ENCODE measurements at regions not wholly inside any gene's neighbourhood (a gene's known extent, or its start where the extent isn't known, plus 50 kb on each side); places are given as distances from the start of the nearest gene placed in this dataset.

GRCh38 chr9:126233175-126233574 lies 93.5 kb upstream of the MVB12B start:
- Histone ChIP-seq H3K9me3 (no peaks in the 10 kb centered on the region), H3K4me1 (peaks cover 0 to 6% (median 0%) of the 10 kb centered on the region in 4 donors), H3K36me3 (no peaks in the 10 kb centered on the region), H3K4me3 (no peak overlapping the region), H3K27me3 (no peaks in the 10 kb centered on the region), H3K27ac (no peak overlapping the region)
- DNase-seq (ENCODE audit: low spot score in 2 of 2) = no peak
- WGBS, 2 donors = 84 to 85% methylated on average over 9 of the region's 9 CpGs
- TF ChIP-seq EP300 (IDR thresholded peaks at IDR 0.05) (no peak), POLR2A (IDR thresholded peaks at IDR 0.05) (no peak), CTCF (IDR thresholded peaks at IDR 0.05) (no peak)

GRCh38 chr9:126233913-126234525 lies 92.6 kb upstream of the MVB12B start:
- WGBS, 2 donors = 87 to 90% methylated on average over 21 of the region's 21 CpGs
- no peak for DNase-seq (ENCODE audit: low spot score in 2 of 2)
- Histone ChIP-seq H3K4me1 (peaks cover 0 to under 1% (median 0%) of the 10 kb centered on the region in 4 donors), H3K4me3 (no peak overlapping the region), H3K27ac (no peak overlapping the region), H3K36me3 (no peaks in the 10 kb centered on the region), H3K27me3 (no peaks in the 10 kb centered on the region), H3K9me3 (no peaks in the 10 kb centered on the region)
- no peak for TF ChIP-seq CTCF (IDR thresholded peaks at IDR 0.05)
- no peak for TF ChIP-seq POLR2A (IDR thresholded peaks at IDR 0.05)
- TF ChIP-seq EP300 (IDR thresholded peaks at IDR 0.05) = no peak

- Histone ChIP-seq H3K27ac (no peak overlapping the region), H3K9me3 (no peaks in the 10 kb centered on the region), H3K4me3 (no peak overlapping the region), H3K4me1 (no peaks in the 10 kb centered on the region), H3K27me3 (no peaks in the 10 kb centered on the region), H3K36me3 (no peaks in the 10 kb centered on the region)
- no peak for DNase-seq (ENCODE audit: low spot score in 2 of 2)
- TF ChIP-seq EP300 (IDR thresholded peaks at IDR 0.05) = no peak
- TF ChIP-seq CTCF (IDR thresholded peaks at IDR 0.05) = no peak
- no peak for TF ChIP-seq POLR2A (IDR thresholded peaks at IDR 0.05)
- 79 to 80% methylated on average over 8 of the region's 8 CpGs for WGBS, 2 donors
Observed at GRCh38 chr9:126234681-126235335, 91.8 kb upstream of the MVB12B start.

GRCh38 chr9:126235336-126236243 lies 91.0 kb upstream of the MVB12B start:
- WGBS, 2 donors = 84 to 85% methylated on average over 49 of the region's 49 CpGs
- Histone ChIP-seq H3K4me1 (no peaks in the 10 kb centered on the region), H3K9me3 (no peaks in the 10 kb centered on the region), H3K4me3 (no peak overlapping the region), H3K27ac (no peak overlapping the region), H3K36me3 (no peaks in the 10 kb centered on the region), H3K27me3 (no peaks in the 10 kb centered on the region)
- TF ChIP-seq POLR2A (IDR thresholded peaks at IDR 0.05) (no peak), EP300 (IDR thresholded peaks at IDR 0.05) (no peak), CTCF (IDR thresholded peaks at IDR 0.05) (no peak)
- no peak for DNase-seq (ENCODE audit: low spot score in 2 of 2)

GRCh38 chr9:126236273-126236672 lies 90.4 kb upstream of the MVB12B start:
- H3K9me3 ChIP-seq = no peaks in the 10 kb centered on the region
- no peak overlapping the region for H3K4me3 ChIP-seq
- 88 to 89% methylated on average over 7 of the region's 7 CpGs for WGBS, 2 donors
- H3K4me1 ChIP-seq = no peaks in the 10 kb centered on the region
- H3K27ac ChIP-seq = no peak overlapping the region
- H3K27me3 ChIP-seq = no peaks in the 10 kb centered on the region
- H3K36me3 ChIP-seq = no peaks in the 10 kb centered on the region
- no peak for DNase-seq (ENCODE audit: low spot score in 2 of 2)
- TF ChIP-seq POLR2A (IDR thresholded peaks at IDR 0.05) = no peak
- no peak for TF ChIP-seq CTCF (IDR thresholded peaks at IDR 0.05)
- TF ChIP-seq EP300 (IDR thresholded peaks at IDR 0.05) = no peak
